Heart left ventricle (tissue), 13 donors: ENCODE measurements at regions not wholly inside any gene's neighbourhood (a gene's known extent, or its start where the extent isn't known, plus 50 kb on each side); places are given as distances from the start of the nearest gene placed in this dataset.

ENCODE experiments used
- CTCF ChIP-seq, 12 donors: fragments of 200-600 bp; sonication (generic) in 4 of 12; IDR thresholded peaks; one replicate each; pipeline versions ENCODE4 v1.5.0 to v1.8.0; 2018 to 2022; ENCODE audit warnings: antibody characterized with exemption in 12 of 12, mild to moderate bottlenecking in 5 of 12
- POLR2A ChIP-seq, 2 donors: fragments of 450-650 bp; IDR thresholded peaks; one replicate each; pipeline ENCODE4 v1.6.1; 2017; ENCODE audit warnings: antibody characterized with exemption in 2 of 2, mild to moderate bottlenecking in 2 of 2, moderate library complexity in 2 of 2
- donor health status: ischemic (EF 13 %, LVEDD 7.1; RV severe dilation, severe dysfunction).
- donor health status: DM: no; HTN: yes; CAD: no.
- donor health status: DM: no; HTN: no; CAD: no.
- donor health status: ischemic (EF 25% LVEDD 6.9; RV normal size, moderate dysfunction).
- donor health status: ischemic (EF 25% LVEDD 5.7; RV mildly dilated, moderate dysfunction).
- donor health status: ischemic (EF 35%, LVEDD 5.7; RV mildly dilated, moderate dysfunction).
- donor health status: nonischemic (EF 11% LVEDD 7.7; RV severe dilation, severe dysfunction).
- donor health status: DM: yes; HTN: yes; CAD: no.
- donor health status: PGD.
- donor health status: ischemic (EF 29% LVEDD 5.4; RV normal size, mild dysfunction).
- donor health status: nonischemic (EF 23%, LVEDD 6.1; RV moderate dilation, normal function).

DNA sequence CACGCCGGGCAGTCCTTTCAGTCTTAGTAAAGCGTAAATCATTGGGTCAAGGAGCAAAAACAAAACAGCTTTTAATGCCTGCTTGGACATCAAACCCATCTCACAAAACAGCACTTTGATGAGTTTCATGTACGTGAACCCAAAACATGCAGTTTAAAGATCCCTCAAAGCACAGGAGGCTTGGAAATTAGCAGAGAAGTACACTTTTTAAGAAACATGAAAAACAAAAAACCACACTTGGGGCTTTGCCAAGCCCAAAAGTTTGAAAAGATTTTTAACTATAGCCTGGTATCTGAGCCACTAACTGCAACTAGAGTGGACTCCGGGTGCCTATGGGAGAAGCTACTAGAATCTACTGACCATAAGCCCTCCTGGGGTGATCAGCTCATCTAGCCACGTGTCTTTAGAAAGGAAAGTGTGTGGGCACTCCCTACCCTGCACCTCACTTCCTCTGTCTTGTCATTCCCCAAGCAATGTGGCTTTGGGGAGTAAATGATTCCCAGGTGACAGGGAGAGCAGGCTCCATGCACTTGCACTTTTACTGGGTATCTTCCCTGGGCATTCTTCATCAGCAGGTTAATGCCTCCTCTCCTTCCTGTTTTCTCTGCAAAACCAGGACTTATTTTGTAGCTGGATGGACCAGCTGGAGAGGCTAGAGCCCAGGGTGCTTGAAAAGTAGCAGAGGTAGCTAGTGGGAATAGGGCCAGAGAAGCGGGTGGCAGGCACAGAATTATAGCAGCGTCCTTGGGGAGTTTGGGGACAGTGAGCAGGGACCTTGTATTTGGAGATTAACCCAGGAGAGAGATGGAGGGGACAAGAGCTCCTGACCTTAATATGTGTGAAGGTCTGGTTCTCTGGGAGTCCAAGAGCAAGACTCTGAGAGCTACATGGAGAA is 339.3 kb downstream of the BCL11B start:
- TF ChIP-seq CTCF (IDR thresholded peaks at IDR 0.05), result no peak
- TF ChIP-seq POLR2A (IDR thresholded peaks at IDR 0.05), result no peak
